A549 (cell line): ENCODE measurements at regions not wholly inside any gene's neighbourhood (a gene's known extent, or its start where the extent isn't known, plus 50 kb on each side); places are given as distances from the start of the nearest gene placed in this dataset.

Experiments used
- CHD2 ChIP-seq: fragments of 150-350 bp; IDR thresholded peaks from 2 replicates; pipeline ENCODE4 v1.6.1; 2014; ENCODE audit warnings: low read length; ENCODE audit not compliant: partially characterized antibody
- NPAS2 ChIP-seq: fragments of 250-450 bp; sonication (Bioruptor Pico); IDR thresholded peaks from 2 replicates; pipeline ENCODE4 v1.8.0; 2022; ENCODE audit warnings: mild to moderate bottlenecking, moderate library complexity, borderline replicate concordance
- POLR2A ChIP-seq: IDR thresholded peaks from 2 replicates; pipeline ENCODE4 v1.6.1; 2012; ENCODE audit warnings: mild to moderate bottlenecking, low read length
- RCOR1 ChIP-seq: fragments of 150-350 bp; IDR thresholded peaks from 2 replicates; pipeline ENCODE4 v1.6.1; 2014; ENCODE audit warnings: antibody characterized with exemption, low read length, low read depth
- TFCP2L1 ChIP-seq: fragments of 250-450 bp; sonication (Bioruptor Pico); IDR thresholded peaks from 2 replicates; pipeline ENCODE4 v1.5.0; 2021; ENCODE audit warnings: mild to moderate bottlenecking
- TF ChIP-seq, protein P1 (sequence below): fragments of >200 bp; sonication (Bioruptor Twin); formaldehyde crosslinking; IDR thresholded peaks from 3 replicates; pipeline ENCODE4 v1.5.1; 2016

DNA sequence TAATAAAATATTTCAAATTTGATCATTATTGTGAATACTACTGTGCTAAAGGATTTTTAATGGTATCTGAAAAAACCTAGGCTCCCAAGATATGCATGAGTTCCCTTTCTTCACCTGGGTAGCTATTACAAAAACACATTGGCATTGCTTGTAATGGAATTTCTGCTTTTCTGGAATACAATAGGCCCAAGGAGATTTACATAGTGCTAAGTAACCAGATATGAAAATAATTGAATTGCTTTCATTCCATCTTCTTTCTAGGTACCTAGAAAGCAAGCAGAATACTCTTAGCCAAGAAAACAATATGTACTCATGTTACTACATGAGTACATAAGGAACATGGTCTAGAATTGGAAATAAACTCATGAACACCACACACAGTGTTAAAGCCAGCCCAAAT lies 291.9 kb downstream of the KCNC2 start:
- TF ChIP-seq, protein P1, sequence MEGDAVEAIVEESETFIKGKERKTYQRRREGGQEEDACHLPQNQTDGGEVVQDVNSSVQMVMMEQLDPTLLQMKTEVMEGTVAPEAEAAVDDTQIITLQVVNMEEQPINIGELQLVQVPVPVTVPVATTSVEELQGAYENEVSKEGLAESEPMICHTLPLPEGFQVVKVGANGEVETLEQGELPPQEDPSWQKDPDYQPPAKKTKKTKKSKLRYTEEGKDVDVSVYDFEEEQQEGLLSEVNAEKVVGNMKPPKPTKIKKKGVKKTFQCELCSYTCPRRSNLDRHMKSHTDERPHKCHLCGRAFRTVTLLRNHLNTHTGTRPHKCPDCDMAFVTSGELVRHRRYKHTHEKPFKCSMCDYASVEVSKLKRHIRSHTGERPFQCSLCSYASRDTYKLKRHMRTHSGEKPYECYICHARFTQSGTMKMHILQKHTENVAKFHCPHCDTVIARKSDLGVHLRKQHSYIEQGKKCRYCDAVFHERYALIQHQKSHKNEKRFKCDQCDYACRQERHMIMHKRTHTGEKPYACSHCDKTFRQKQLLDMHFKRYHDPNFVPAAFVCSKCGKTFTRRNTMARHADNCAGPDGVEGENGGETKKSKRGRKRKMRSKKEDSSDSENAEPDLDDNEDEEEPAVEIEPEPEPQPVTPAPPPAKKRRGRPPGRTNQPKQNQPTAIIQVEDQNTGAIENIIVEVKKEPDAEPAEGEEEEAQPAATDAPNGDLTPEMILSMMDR = no peak
- TF ChIP-seq POLR2A (no peak), TFCP2L1 (no peak), CHD2 (no peak), NPAS2 (CRISPR knock-in tag) (no peak), RCOR1 (no peak)
